ENCODE measurements at regions not wholly inside any gene's neighbourhood (a gene's known extent, or its start where the extent isn't known, plus 50 kb on each side); places are given as distances from the start of the nearest gene placed in this dataset.

GRCh38 chr2:40652155-40652554 lies 200.3 kb upstream of the SLC8A1 start:
- no peak overlapping the region for H4K8ac ChIP-seq (ENCODE audit: low read depth, low read length)
- no peak overlapping the region for H3K14ac ChIP-seq (ENCODE audit: low read length)
- H3K36me3 ChIP-seq (ENCODE audit: control insufficient read depth in 1 of 2, insufficient read depth in 2 of 2, low read length in 2 of 2) = no peaks in the 10 kb centered on the region
- no peak overlapping the region for H3K4ac ChIP-seq (ENCODE audit: low read depth, low read length)
- H3K9me3 ChIP-seq (ENCODE audit: insufficient read depth, low read depth, low read length) = no peaks in the 10 kb centered on the region
- no peak overlapping the region for H2BK120ac ChIP-seq (ENCODE audit: insufficient read depth, low read length, poor library complexity)
- H3K79me1 ChIP-seq (ENCODE audit: low read length) = no peaks in the 10 kb centered on the region
- H3K4me1 ChIP-seq (ENCODE audit: control insufficient read depth in 1 of 2, insufficient read depth in 2 of 2, low read length in 2 of 2) = no peaks in the 10 kb centered on the region
- no CpG with 5 or more reads among the region's 5 CpGs for WGBS (ENCODE audit: extremely low coverage, insufficient coverage, insufficient read length)
- H3K79me2 ChIP-seq (ENCODE audit: control insufficient read depth, insufficient read depth, low read length, poor library complexity) = no peaks in the 10 kb centered on the region
- H2AFZ ChIP-seq (ENCODE audit: insufficient read depth, low read length, poor library complexity) = no peak overlapping the region
- H3K4me2 ChIP-seq (ENCODE audit: low read length) = no peak overlapping the region
- no peak for DNase-seq
- H3K27ac ChIP-seq (ENCODE audit: low read depth, low read length) = no peak overlapping the region
- H3K4me3 ChIP-seq (ENCODE audit: low read depth, low read length) = no peak overlapping the region
- H3K9ac ChIP-seq (ENCODE audit: low read length) = no peak overlapping the region
- no peak overlapping the region for H4K91ac ChIP-seq (ENCODE audit: low read depth, low read length)
- no peak overlapping the region for H2AK5ac ChIP-seq (ENCODE audit: low read length)
- H2BK5ac ChIP-seq (ENCODE audit: low read depth, low read length, poor library complexity) = no peak overlapping the region
- H3K23ac ChIP-seq (ENCODE audit: low read length) = no peak overlapping the region
- no peak overlapping the region for H3K18ac ChIP-seq (ENCODE audit: low read length)
- H2BK12ac ChIP-seq (ENCODE audit: low read length) = no peak overlapping the region
- no peaks in the 10 kb centered on the region for H3K27me3 ChIP-seq (ENCODE audit: insufficient read depth, low read length)
- no peak overlapping the region for H4K12ac ChIP-seq (ENCODE audit: low read depth, low read length)

GRCh38 chr2:40653829-40654228 lies 201.9 kb upstream of the SLC8A1 start:
- peak in 1 of 2 donors; percentile 14 for DNase-seq
- no peak overlapping the region for H2BK120ac ChIP-seq (ENCODE audit: insufficient read depth, low read length, poor library complexity)
- 100% methylated on average over 1 of the region's 3 CpGs for WGBS (ENCODE audit: extremely low coverage, insufficient coverage, insufficient read length)

GRCh38 chr2:40654346-40654745 lies 202.5 kb upstream of the SLC8A1 start:
- Histone ChIP-seq H3K27ac (ENCODE audit: low read depth, low read length) (no peak overlapping the region), H3K79me2 (ENCODE audit: control insufficient read depth, insufficient read depth, low read length, poor library complexity) (no peaks in the 10 kb centered on the region), H3K4me3 (ENCODE audit: low read depth, low read length) (no peak overlapping the region), H4K8ac (ENCODE audit: low read depth, low read length) (no peak overlapping the region), H3K27me3 (ENCODE audit: insufficient read depth, low read length) (no peaks in the 10 kb centered on the region), H2BK5ac (ENCODE audit: low read depth, low read length, poor library complexity) (no peak overlapping the region), H3K4me2 (ENCODE audit: low read length) (no peak overlapping the region), H3K23ac (ENCODE audit: low read length) (no peak overlapping the region), H2BK12ac (ENCODE audit: low read length) (no peak overlapping the region), H2BK120ac (ENCODE audit: insufficient read depth, low read length, poor library complexity) (no peak overlapping the region), H3K9me3 (ENCODE audit: insufficient read depth, low read depth, low read length) (no peaks in the 10 kb centered on the region), H3K9ac (ENCODE audit: low read length) (no peak overlapping the region), H4K12ac (ENCODE audit: low read depth, low read length) (no peak overlapping the region), H3K79me1 (ENCODE audit: low read length) (no peaks in the 10 kb centered on the region), H4K91ac (ENCODE audit: low read depth, low read length) (no peak overlapping the region), H2AK5ac (ENCODE audit: low read length) (no peak overlapping the region), H3K36me3 (ENCODE audit: control insufficient read depth in 1 of 2, insufficient read depth in 2 of 2, low read length in 2 of 2) (no peaks in the 10 kb centered on the region), H3K4me1 (ENCODE audit: control insufficient read depth in 1 of 2, insufficient read depth in 2 of 2, low read length in 2 of 2) (no peaks in the 10 kb centered on the region), H2AFZ (ENCODE audit: insufficient read depth, low read length, poor library complexity) (no peak overlapping the region), H3K18ac (ENCODE audit: low read length) (no peak overlapping the region), H3K14ac (ENCODE audit: low read length) (no peak overlapping the region), H3K4ac (ENCODE audit: low read depth, low read length) (no peak overlapping the region)
- WGBS (ENCODE audit: extremely low coverage, insufficient coverage, insufficient read length) = no CpG with 5 or more reads among the region's 1 CpG
- DNase-seq = no peak

More at GRCh38 chr2:40653829-40654228, 201.9 kb upstream of the SLC8A1 start:
- no peaks in the 10 kb centered on the region for H3K4me1 ChIP-seq (ENCODE audit: control insufficient read depth in 1 of 2, insufficient read depth in 2 of 2, low read length in 2 of 2)
- H3K4me3 ChIP-seq (ENCODE audit: low read depth, low read length) = no peak overlapping the region
- H2AK5ac ChIP-seq (ENCODE audit: low read length) = no peak overlapping the region
- H4K8ac ChIP-seq (ENCODE audit: low read depth, low read length) = no peak overlapping the region
- H3K79me1 ChIP-seq (ENCODE audit: low read length) = no peaks in the 10 kb centered on the region
- no peaks in the 10 kb centered on the region for H3K9me3 ChIP-seq (ENCODE audit: insufficient read depth, low read depth, low read length)
- no peak overlapping the region for H3K9ac ChIP-seq (ENCODE audit: low read length)
- H3K14ac ChIP-seq (ENCODE audit: low read length) = no peak overlapping the region
- H4K91ac ChIP-seq (ENCODE audit: low read depth, low read length) = no peak overlapping the region
- no peak overlapping the region for H4K12ac ChIP-seq (ENCODE audit: low read depth, low read length)
- H2AFZ ChIP-seq (ENCODE audit: insufficient read depth, low read length, poor library complexity) = no peak overlapping the region
- no peak overlapping the region for H3K18ac ChIP-seq (ENCODE audit: low read length)
- no peak overlapping the region for H2BK5ac ChIP-seq (ENCODE audit: low read depth, low read length, poor library complexity)
- no peak overlapping the region for H3K4ac ChIP-seq (ENCODE audit: low read depth, low read length)
- H3K23ac ChIP-seq (ENCODE audit: low read length) = no peak overlapping the region
- no peaks in the 10 kb centered on the region for H3K79me2 ChIP-seq (ENCODE audit: control insufficient read depth, insufficient read depth, low read length, poor library complexity)
- H3K27ac ChIP-seq (ENCODE audit: low read depth, low read length) = no peak overlapping the region
- no peaks in the 10 kb centered on the region for H3K27me3 ChIP-seq (ENCODE audit: insufficient read depth, low read length)
- no peak overlapping the region for H2BK12ac ChIP-seq (ENCODE audit: low read length)
- no peaks in the 10 kb centered on the region for H3K36me3 ChIP-seq (ENCODE audit: control insufficient read depth in 1 of 2, insufficient read depth in 2 of 2, low read length in 2 of 2)
- no peak overlapping the region for H3K4me2 ChIP-seq (ENCODE audit: low read length)

GRCh38 chr2:40658941-40659340 lies 207.1 kb upstream of the SLC8A1 start:
- H3K36me3 ChIP-seq (ENCODE audit: control insufficient read depth in 1 of 2, insufficient read depth in 2 of 2, low read length in 2 of 2) = no peaks in the 10 kb centered on the region
- H3K27me3 ChIP-seq (ENCODE audit: insufficient read depth, low read length) = no peaks in the 10 kb centered on the region
- WGBS (ENCODE audit: extremely low coverage, insufficient coverage, insufficient read length) = no CpG with 5 or more reads among the region's 1 CpG
- no peak overlapping the region for H4K91ac ChIP-seq (ENCODE audit: low read depth, low read length)
- H2BK120ac ChIP-seq (ENCODE audit: insufficient read depth, low read length, poor library complexity) = no peak overlapping the region
- H4K12ac ChIP-seq (ENCODE audit: low read depth, low read length) = no peak overlapping the region
- no peaks in the 10 kb centered on the region for H3K79me2 ChIP-seq (ENCODE audit: control insufficient read depth, insufficient read depth, low read length, poor library complexity)
- no peak overlapping the region for H3K4me2 ChIP-seq (ENCODE audit: low read length)
- no peak overlapping the region for H3K4me3 ChIP-seq (ENCODE audit: low read depth, low read length)
- H3K23ac ChIP-seq (ENCODE audit: low read length) = no peak overlapping the region
- H3K18ac ChIP-seq (ENCODE audit: low read length) = no peak overlapping the region
- no peaks in the 10 kb centered on the region for H3K79me1 ChIP-seq (ENCODE audit: low read length)
- peak in 1 of 2 donors; percentile 2 for DNase-seq
- H3K27ac ChIP-seq (ENCODE audit: low read depth, low read length) = no peak overlapping the region
- no peak overlapping the region for H3K4ac ChIP-seq (ENCODE audit: low read depth, low read length)
- H2BK12ac ChIP-seq (ENCODE audit: low read length) = no peak overlapping the region
- no peaks in the 10 kb centered on the region for H3K4me1 ChIP-seq (ENCODE audit: control insufficient read depth in 1 of 2, insufficient read depth in 2 of 2, low read length in 2 of 2)
- H4K8ac ChIP-seq (ENCODE audit: low read depth, low read length) = no peak overlapping the region
- no peak overlapping the region for H3K14ac ChIP-seq (ENCODE audit: low read length)
- H3K9ac ChIP-seq (ENCODE audit: low read length) = no peak overlapping the region
- H3K9me3 ChIP-seq (ENCODE audit: insufficient read depth, low read depth, low read length) = no peaks in the 10 kb centered on the region
- no peak overlapping the region for H2AK5ac ChIP-seq (ENCODE audit: low read length)
- H2BK5ac ChIP-seq (ENCODE audit: low read depth, low read length, poor library complexity) = no peak overlapping the region
- no peak overlapping the region for H2AFZ ChIP-seq (ENCODE audit: insufficient read depth, low read length, poor library complexity)

Data from trophoblast cell (in vitro differentiated cells and primary cell).